ENCODE measurements at regions not wholly inside any gene's neighbourhood (a gene's known extent, or its start where the extent isn't known, plus 50 kb on each side); places are given as distances from the start of the nearest gene placed in this dataset.

DNA sequence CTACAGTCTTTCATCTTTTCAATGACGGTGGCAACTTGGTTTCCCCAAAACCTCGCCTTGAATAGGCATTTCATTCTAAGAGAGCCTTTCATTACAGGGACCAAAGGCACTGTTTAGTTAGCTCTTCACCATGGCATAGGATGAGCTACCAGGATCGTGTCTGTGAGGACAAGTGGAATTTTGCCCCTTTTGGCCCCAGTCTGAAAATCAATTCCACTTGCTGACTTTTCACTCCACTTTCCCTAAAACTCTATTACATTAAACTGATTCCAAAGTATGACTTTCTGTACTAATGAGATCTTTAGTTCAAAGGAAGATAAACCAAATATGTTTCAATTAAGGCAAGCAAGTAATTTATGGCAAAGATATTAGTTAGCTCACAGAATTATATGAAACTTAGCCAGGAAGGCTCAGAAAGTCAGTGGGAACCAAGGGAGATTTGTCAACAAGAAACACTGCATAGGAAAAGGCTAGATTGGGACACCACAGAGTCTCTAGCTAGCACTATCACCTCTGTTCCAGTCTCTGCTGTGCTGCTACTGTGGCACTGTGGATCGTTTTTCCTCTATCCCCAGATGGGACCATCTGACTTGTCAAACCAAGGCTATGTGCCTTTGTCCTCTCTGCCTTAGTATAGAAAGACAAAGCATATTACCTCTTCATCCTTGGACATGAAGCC lies 145.6 kb downstream of the SLC7A11 start:
- Mint-ChIP-seq H3K27ac (no peak overlapping the region), H3K4me1 (no peaks in the 10 kb centered on the region), H3K27me3 (peaks cover 2% of the 10 kb centered on the region), H3K36me3 (ENCODE audit: low read depth) (no peaks in the 10 kb centered on the region), H3K4me3 (no peak overlapping the region), H3K9me3 (ENCODE audit: low read depth) (no peaks in the 10 kb centered on the region)
- ATAC-seq (no peak), DNase-seq (no peak)
- intact Hi-C loops (cut with DNase I, micrococcal nuclease), result loop anchor here in 1 of 2 experiments (10.0 kb wide), 2 partner anchors 362 to 972 kb away; no protein-coding TSS in a partner anchor
- POLR2A ChIA-PET, result no interaction called here
- CTCF ChIA-PET, result no interaction called here

DNA sequence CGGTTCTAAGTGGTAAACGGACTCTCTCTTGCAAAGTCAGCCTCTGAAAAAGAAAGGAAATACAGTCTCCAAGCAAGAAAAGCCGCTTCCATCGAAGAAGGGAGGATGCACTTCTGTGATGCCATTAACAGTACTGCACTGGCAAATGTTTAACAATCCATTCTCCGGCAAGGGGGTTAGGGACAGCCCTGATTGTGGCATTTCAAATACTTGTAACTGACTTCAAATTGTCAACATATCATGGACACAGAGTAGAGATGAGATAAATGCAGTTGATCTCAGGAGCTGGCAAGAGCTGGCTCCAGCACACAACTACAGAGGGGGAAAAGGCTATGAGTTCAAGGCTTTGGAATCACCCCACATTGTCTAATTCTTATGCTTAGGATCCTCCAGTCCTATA lies 146.8 kb downstream of the SLC7A11 start:
- no peaks in the 10 kb centered on the region for H3K9me3 Mint-ChIP-seq (ENCODE audit: low read depth)
- H3K4me3 Mint-ChIP-seq, result no peak overlapping the region
- DNase-seq (no peak), ATAC-seq (no peak)
- intact Hi-C loops (cut with DNase I, micrococcal nuclease), result loop anchor here in 1 of 2 experiments (10.0 kb wide), 2 partner anchors 361 to 971 kb away; no protein-coding TSS in a partner anchor
- no peaks in the 10 kb centered on the region for H3K36me3 Mint-ChIP-seq (ENCODE audit: low read depth)
- ChIA-PET CTCF (no interaction called here), POLR2A (no interaction called here)
- H3K27ac Mint-ChIP-seq, result no peak overlapping the region
- no peaks in the 10 kb centered on the region for H3K4me1 Mint-ChIP-seq
- peaks cover 5% of the 10 kb centered on the region for H3K27me3 Mint-ChIP-seq

DNA sequence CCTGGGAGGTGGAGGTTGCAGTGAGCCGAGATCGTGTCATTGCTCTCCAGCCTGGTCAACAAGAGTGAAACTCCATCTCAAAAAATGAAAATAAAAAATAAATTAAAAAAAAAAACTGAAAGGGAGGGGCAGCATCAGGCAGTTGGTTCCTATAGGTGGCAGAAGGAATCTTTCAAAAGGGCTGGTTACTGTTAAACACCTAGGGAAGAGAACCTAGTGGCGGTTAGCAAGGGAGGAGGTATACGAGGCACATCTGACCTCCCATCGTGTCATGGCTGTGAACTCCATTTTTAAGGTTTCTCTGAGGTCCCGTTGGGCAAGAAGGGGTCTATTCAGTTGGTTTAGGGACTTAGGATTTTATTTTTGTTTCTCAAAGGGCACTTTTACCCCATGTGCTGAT lies 150.1 kb downstream of the SLC7A11 start:
- intact Hi-C loops (cut with DNase I, micrococcal nuclease), result loop anchor here in 1 of 2 experiments (10.0 kb wide), 2 partner anchors 357 to 967 kb away; no protein-coding TSS in a partner anchor
- Mint-ChIP-seq H3K9me3 (ENCODE audit: low read depth) (no peaks in the 10 kb centered on the region), H3K36me3 (ENCODE audit: low read depth) (no peaks in the 10 kb centered on the region), H3K4me1 (no peaks in the 10 kb centered on the region), H3K27ac (no peak overlapping the region), H3K4me3 (no peak overlapping the region), H3K27me3 (peaks cover 5% of the 10 kb centered on the region)
- ChIA-PET CTCF (interaction anchor here (2.6 kb wide), 1 partner anchor 589 kb away, joined by 14 read pairs; no protein-coding TSS in a partner anchor), POLR2A (no interaction called here)
- no peak for DNase-seq
- no peak for ATAC-seq

- Mint-ChIP-seq H3K27me3 (peaks cover 5% of the 10 kb centered on the region), H3K4me1 (no peaks in the 10 kb centered on the region), H3K27ac (no peak overlapping the region), H3K4me3 (no peak overlapping the region), H3K9me3 (ENCODE audit: low read depth) (no peaks in the 10 kb centered on the region), H3K36me3 (ENCODE audit: low read depth) (no peaks in the 10 kb centered on the region)
- DNase-seq, result no peak
- CTCF ChIA-PET, result interaction anchor here (0.7 to 2.6 kb wide), 14 partner anchors 8 to 967 kb away, joined by 3 to 14 read pairs (median 6); no protein-coding TSS in a partner anchor
- POLR2A ChIA-PET, result no interaction called here
- intact Hi-C loops (cut with DNase I, micrococcal nuclease), result loop anchor here (1.0 to 10.0 kb wide), 6 partner anchors 56 to 966 kb away; no protein-coding TSS in a partner anchor
- ATAC-seq, result no peak
Measured at GRCh38 chr4:138090918-138091676, 151.1 kb downstream of the SLC7A11 start.

GRCh38 chr4:138090150-138090917 lies 151.8 kb downstream of the SLC7A11 start:
- no peak overlapping the region for H3K4me3 Mint-ChIP-seq
- peak; percentile 45 for DNase-seq

DNA sequence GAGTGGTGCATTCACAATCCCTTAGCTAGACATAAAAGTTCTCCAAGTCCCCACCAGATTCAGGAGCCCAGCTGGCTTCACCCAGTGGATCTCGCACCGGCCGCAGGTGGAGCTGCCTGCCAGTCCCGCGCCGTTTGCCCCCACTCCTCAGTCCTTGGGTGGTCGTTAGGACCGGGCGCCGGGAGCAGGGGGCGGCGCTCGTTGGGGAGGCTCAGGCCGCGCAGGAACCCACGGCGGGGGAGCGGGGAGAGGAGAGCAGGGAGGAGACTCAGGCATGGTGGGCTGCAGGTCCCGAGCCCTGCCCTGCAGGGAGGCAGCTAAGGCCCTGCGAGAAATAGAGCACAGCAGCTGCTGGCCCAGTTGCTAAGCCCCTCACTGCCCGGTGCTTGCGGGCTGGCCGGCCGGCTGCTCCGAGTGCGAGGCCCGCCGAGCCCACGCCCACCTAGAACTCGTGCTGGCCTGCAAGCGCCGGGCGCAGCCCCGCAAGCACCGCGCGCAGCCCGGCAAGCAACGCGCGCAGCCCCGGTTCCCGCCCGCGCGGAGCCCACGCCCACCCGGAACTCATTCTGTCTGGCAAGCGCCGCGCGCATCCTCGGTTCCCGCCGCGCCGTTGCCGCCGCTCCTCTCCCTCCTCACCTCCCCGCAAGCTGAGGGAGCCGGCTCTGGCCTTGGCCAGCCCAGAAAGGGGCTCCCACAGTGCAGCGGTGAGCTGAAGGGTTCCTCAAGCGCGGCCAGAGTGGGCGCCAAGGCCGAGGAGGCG lies 153.5 kb downstream of the SLC7A11 start:
- ChIA-PET CTCF (interaction anchor here (0.6 kb wide), 1 partner anchor 13 kb away, joined by 4 read pairs; no protein-coding TSS in a partner anchor), POLR2A (no interaction called here)
- Mint-ChIP-seq H3K4me1 (no peaks in the 10 kb centered on the region), H3K27me3 (peaks cover 5% of the 10 kb centered on the region), H3K9me3 (ENCODE audit: low read depth) (no peaks in the 10 kb centered on the region), H3K27ac (no peak overlapping the region), H3K36me3 (ENCODE audit: low read depth) (no peaks in the 10 kb centered on the region), H3K4me3 (no peak overlapping the region)
- DNase-seq, result no peak
- intact Hi-C loops (cut with DNase I, micrococcal nuclease), result loop anchor here in 1 of 2 experiments (2.0 kb wide), 1 partner anchor 268 kb away; no protein-coding TSS in a partner anchor
- ATAC-seq, result no peak

More at GRCh38 chr4:138090150-138090917, 151.8 kb downstream of the SLC7A11 start:
- Mint-ChIP-seq H3K4me1 (no peaks in the 10 kb centered on the region), H3K36me3 (ENCODE audit: low read depth) (no peaks in the 10 kb centered on the region), H3K27me3 (peaks cover 5% of the 10 kb centered on the region), H3K27ac (no peak overlapping the region), H3K9me3 (ENCODE audit: low read depth) (no peaks in the 10 kb centered on the region)
- no peak for ATAC-seq
- POLR2A ChIA-PET, result no interaction called here
- intact Hi-C loops (cut with DNase I, micrococcal nuclease), result loop anchor here (1.0 to 10.0 kb wide), 6 partner anchors 55 to 966 kb away; no protein-coding TSS in a partner anchor
- CTCF ChIA-PET, result interaction anchor here (0.8 to 2.6 kb wide), 20 partner anchors 9 to 966 kb away, joined by 3 to 14 read pairs (median 4); no protein-coding TSS in a partner anchor

DNA sequence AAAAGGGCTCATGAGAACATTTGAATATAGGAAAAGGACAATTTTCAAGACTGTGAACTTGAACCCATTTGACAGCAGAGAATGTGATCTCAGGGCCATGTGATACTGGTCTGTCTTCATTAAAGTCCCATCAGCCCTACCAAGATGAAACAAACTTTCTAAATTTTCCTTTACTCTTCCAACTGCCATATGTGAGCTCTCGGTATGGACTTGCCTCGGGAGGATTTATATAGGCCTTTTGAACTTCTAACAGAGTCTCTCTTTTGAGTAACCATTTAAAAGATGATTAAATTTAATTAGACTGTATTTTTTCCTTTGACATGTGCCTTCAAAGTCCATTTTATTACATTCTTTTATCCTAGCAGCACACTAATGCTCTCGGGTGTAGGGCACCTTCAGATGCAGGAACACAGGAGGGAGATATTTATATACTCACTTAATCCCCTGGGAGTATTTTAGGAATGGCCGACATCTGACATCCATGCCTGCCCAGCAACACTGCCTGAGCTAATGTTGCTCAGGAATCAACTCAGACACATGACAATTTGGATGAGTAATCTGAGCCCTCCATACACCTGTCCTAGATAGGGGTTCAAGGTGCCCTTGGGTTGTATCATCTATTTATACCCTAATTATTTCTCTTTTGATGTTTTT lies 155.0 kb downstream of the SLC7A11 start:
- Mint-ChIP-seq H3K27ac (no peak overlapping the region), H3K4me1 (no peaks in the 10 kb centered on the region), H3K27me3 (peaks cover 2% of the 10 kb centered on the region), H3K36me3 (ENCODE audit: low read depth) (no peaks in the 10 kb centered on the region), H3K9me3 (ENCODE audit: low read depth) (no peaks in the 10 kb centered on the region), H3K4me3 (no peak overlapping the region)
- DNase-seq, result no peak
- intact Hi-C loops (cut with DNase I, micrococcal nuclease), result no loop called here
- no peak for ATAC-seq
- CTCF ChIA-PET, result no interaction called here
- POLR2A ChIA-PET, result interaction anchor here (0.6 kb wide), 1 partner anchor 16 kb away, joined by 3 read pairs; no protein-coding TSS in a partner anchor

DNA sequence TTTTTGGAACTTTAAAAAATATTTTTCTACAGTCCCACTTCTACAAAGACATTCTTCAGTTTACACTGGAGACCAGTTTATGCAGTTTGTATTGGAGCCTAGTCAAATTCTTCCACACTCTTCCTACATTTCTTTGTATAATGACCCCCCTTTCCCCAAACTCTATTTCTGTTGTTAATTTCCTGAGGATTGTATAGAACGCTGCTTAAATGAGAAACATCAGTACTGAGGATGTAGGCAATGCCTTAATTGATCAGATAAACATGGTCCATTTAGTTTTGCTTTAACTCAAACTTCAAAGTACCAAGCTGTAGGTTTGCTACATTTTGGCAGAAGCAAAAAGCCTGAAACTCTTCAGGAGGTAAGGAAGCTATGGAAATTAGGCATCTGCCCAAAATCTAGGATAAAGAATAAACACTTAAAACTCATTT lies 155.5 kb downstream of the SLC7A11 start:
- Mint-ChIP-seq H3K27ac (no peak overlapping the region), H3K4me1 (no peaks in the 10 kb centered on the region), H3K36me3 (ENCODE audit: low read depth) (no peaks in the 10 kb centered on the region), H3K27me3 (peaks cover 2% of the 10 kb centered on the region), H3K4me3 (no peak overlapping the region), H3K9me3 (ENCODE audit: low read depth) (no peaks in the 10 kb centered on the region)
- CTCF ChIA-PET, result no interaction called here
- ATAC-seq (no peak), DNase-seq (no peak)
- POLR2A ChIA-PET, result interaction anchor here (0.6 kb wide), 1 partner anchor 16 kb away, joined by 3 read pairs; no protein-coding TSS in a partner anchor
- intact Hi-C loops (cut with DNase I, micrococcal nuclease), result no loop called here

GRCh38 chr4:138085736-138086305 lies 156.3 kb downstream of the SLC7A11 start:
- POLR2A ChIA-PET, result no interaction called here
- Mint-ChIP-seq H3K9me3 (ENCODE audit: low read depth) (no peaks in the 10 kb centered on the region), H3K36me3 (ENCODE audit: low read depth) (no peaks in the 10 kb centered on the region), H3K27ac (no peak overlapping the region), H3K4me1 (no peaks in the 10 kb centered on the region), H3K27me3 (no peaks in the 10 kb centered on the region), H3K4me3 (no peak overlapping the region)
- CTCF ChIA-PET, result no interaction called here
- DNase-seq (no peak), ATAC-seq (no peak)
- intact Hi-C loops (cut with DNase I, micrococcal nuclease), result no loop called here

Data from activated CD4-positive, alpha-beta T cell treated with anti-CD3 and anti-CD28 coated beads for 36 hours (primary cell).